ENCODE measurements at regions not wholly inside any gene's neighbourhood (a gene's known extent, or its start where the extent isn't known, plus 50 kb on each side); places are given as distances from the start of the nearest gene placed in this dataset.
"Not testable (repeated sequence)": the region's sequence is repeated elsewhere in the genome, so short reads cannot be mapped to it uniquely, and the experiment has no call there.

GRCh38 chr18:34397286-34397896 lies 172.7 kb upstream of the NOL4 start:
- intact Hi-C loops (cut with DNase I): no loop called here
- no peaks in the 10 kb centered on the region for H3K36me3 ChIP-seq
- no peak overlapping the region for H3K27ac ChIP-seq
- no peaks in the 10 kb centered on the region for H3K9me3 ChIP-seq
- no peak for DNase-seq
- H3K4me3 ChIP-seq: no peak overlapping the region
- TF ChIP-seq EP300 (IDR thresholded peaks at IDR 0.05) (no peak), CTCF (IDR thresholded peaks at IDR 0.05) (no peak), POLR2A (IDR thresholded peaks at IDR 0.05) (no peak)
- WGBS, 3 donors: 69 to 80% (median 71%) methylated on average over 2 of the region's 2 CpGs
- no peaks in the 10 kb centered on the region for H3K4me1 ChIP-seq (ENCODE audit: insufficient read depth)
- H3K27me3 ChIP-seq: no peaks in the 10 kb centered on the region

GRCh38 chr18:34399892-34400291 lies 175.2 kb upstream of the NOL4 start:
- 69 to 80% (median 79%) methylated on average over 3 of the region's 3 CpGs for WGBS, 3 donors
- H3K27ac ChIP-seq: no peak overlapping the region
- TF ChIP-seq CTCF (IDR thresholded peaks at IDR 0.05) (no peak), POLR2A (IDR thresholded peaks at IDR 0.05) (no peak), EP300 (IDR thresholded peaks at IDR 0.05) (no peak)

GRCh38 chr18:34400834-34401233 lies 176.1 kb upstream of the NOL4 start:
- intact Hi-C loops (cut with DNase I): loop anchor here in 1 of 4 donors (5.0 kb wide), 1 partner anchor 424 kb away; no protein-coding TSS in a partner anchor
- 37 to 39% (median 39%) methylated on average over 1 of the region's 1 CpG for WGBS, 3 donors

More at GRCh38 chr18:34399892-34400291, 175.2 kb upstream of the NOL4 start:
- no peaks in the 10 kb centered on the region for H3K27me3 ChIP-seq
- DNase-seq: no peak
- intact Hi-C loops (cut with DNase I): loop anchor here in 1 of 4 donors (5.0 kb wide), 1 partner anchor 423 kb away; no protein-coding TSS in a partner anchor
- no peaks in the 10 kb centered on the region for H3K36me3 ChIP-seq
- H3K4me3 ChIP-seq: no peak overlapping the region
- H3K9me3 ChIP-seq: no peaks in the 10 kb centered on the region
- H3K4me1 ChIP-seq (ENCODE audit: insufficient read depth): no peaks in the 10 kb centered on the region

GRCh38 chr18:34401775-34402174 lies 177.1 kb upstream of the NOL4 start:
- Histone ChIP-seq H3K36me3 (no peaks in the 10 kb centered on the region), H3K4me1 (ENCODE audit: insufficient read depth) (no peaks in the 10 kb centered on the region), H3K9me3 (no peaks in the 10 kb centered on the region), H3K27ac (no peak overlapping the region), H3K4me3 (no peak overlapping the region), H3K27me3 (no peaks in the 10 kb centered on the region)
- TF ChIP-seq CTCF (IDR thresholded peaks at IDR 0.05) (no peak), POLR2A (IDR thresholded peaks at IDR 0.05) (no peak), EP300 (IDR thresholded peaks at IDR 0.05) (no peak)
- 58 to 71% (median 58%) methylated on average over 2 of the region's 2 CpGs for WGBS, 3 donors
- intact Hi-C loops (cut with DNase I): loop anchor here in 1 of 4 donors (5.0 kb wide), 1 partner anchor 424 kb away; no protein-coding TSS in a partner anchor
- no peak for DNase-seq

More at GRCh38 chr18:34400834-34401233, 176.1 kb upstream of the NOL4 start:
- no peak for DNase-seq
- Histone ChIP-seq H3K4me3 (no peak overlapping the region), H3K4me1 (ENCODE audit: insufficient read depth) (no peaks in the 10 kb centered on the region), H3K36me3 (no peaks in the 10 kb centered on the region), H3K9me3 (no peaks in the 10 kb centered on the region), H3K27ac (no peak overlapping the region), H3K27me3 (no peaks in the 10 kb centered on the region)
- TF ChIP-seq POLR2A (IDR thresholded peaks at IDR 0.05) (no peak), EP300 (IDR thresholded peaks at IDR 0.05) (no peak), CTCF (IDR thresholded peaks at IDR 0.05) (no peak)

GRCh38 chr18:34407471-34407870 lies 182.8 kb upstream of the NOL4 start:
- DNase-seq; H3K36me3 ChIP-seq; H3K4me1 ChIP-seq (ENCODE audit: insufficient read depth); H3K9me3 ChIP-seq; intact Hi-C loops (cut with DNase I); H3K4me3 ChIP-seq; H3K27me3 ChIP-seq; H3K27ac ChIP-seq: not testable (repeated sequence)
- 87 to 94% (median 88%) methylated on average over 12 of the region's 12 CpGs for WGBS, 3 donors
